SK-N-MC (cell line): ENCODE measurements at regions not wholly inside any gene's neighbourhood (a gene's known extent, or its start where the extent isn't known, plus 50 kb on each side); places are given as distances from the start of the nearest gene placed in this dataset.

Source experiments
- EZH2 ChIP-seq: fragments of 200-600 bp; sonication (generic); IDR thresholded peaks from one replicate; pipeline ENCODE4 v1.6.1; 2017; ENCODE audit warnings: antibody characterized with exemption
- FOXP2 ChIP-seq: optimal IDR thresholded peaks from 2 replicates; pipeline ENCODE3; 2011; ENCODE audit warnings: mild to moderate bottlenecking, moderate library complexity; ENCODE audit not compliant: insufficient read depth; ENCODE audit errors: extremely low read length, control extremely low read depth
- POLR2AphosphoS5 ChIP-seq: IDR thresholded peaks from 2 replicates; pipeline ENCODE4 v1.6.1; 2012; ENCODE audit warnings: mild to moderate bottlenecking, low read depth, low read length, borderline replicate concordance

GRCh38 chr20:39913274-39913673 is 775.8 kb downstream of the MAFB start:
- TF ChIP-seq EZH2, result no peak
- no peak for TF ChIP-seq POLR2AphosphoS5
- TF ChIP-seq FOXP2, result no peak
